SK-N-MC (cell line): ENCODE measurements at regions not wholly inside any gene's neighbourhood (a gene's known extent, or its start where the extent isn't known, plus 50 kb on each side); places are given as distances from the start of the nearest gene placed in this dataset.

Experiments used
- EZH2 ChIP-seq: fragments of 200-600 bp; sonication (generic); IDR thresholded peaks from one replicate; pipeline ENCODE4 v1.6.1; 2017; ENCODE audit warnings: antibody characterized with exemption
- POLR2AphosphoS5 ChIP-seq: IDR thresholded peaks from 2 replicates; pipeline ENCODE4 v1.6.1; 2012; ENCODE audit warnings: mild to moderate bottlenecking, low read depth, low read length, borderline replicate concordance

GRCh38 chr10:128990986-128991385 is 476.1 kb upstream of the MGMT start:
- TF ChIP-seq EZH2 (no peak), POLR2AphosphoS5 (no peak)
